ENCODE measurements at regions not wholly inside any gene's neighbourhood (a gene's known extent, or its start where the extent isn't known, plus 50 kb on each side); places are given as distances from the start of the nearest gene placed in this dataset.

DNA sequence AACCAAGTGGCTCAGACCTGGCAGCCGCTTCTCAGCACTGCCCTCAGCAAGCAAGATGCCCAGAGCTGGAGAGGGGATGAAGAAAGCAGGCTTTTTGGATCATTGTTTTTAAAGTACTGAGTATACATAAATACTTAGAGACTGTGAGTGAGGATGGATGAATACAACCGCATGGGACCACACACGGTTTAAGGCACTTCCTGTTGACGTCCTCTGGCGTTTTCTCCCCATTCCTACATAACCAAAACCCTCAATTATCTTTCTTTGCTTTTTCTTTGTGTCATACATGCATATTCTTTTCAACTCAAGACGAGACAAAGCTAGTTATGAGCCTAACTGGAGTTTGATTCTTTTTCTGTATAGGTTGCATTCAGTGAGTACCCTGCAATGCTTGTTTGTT, 198.4 kb downstream of the GALR1 start:
- DNase-seq: no peak

DNA sequence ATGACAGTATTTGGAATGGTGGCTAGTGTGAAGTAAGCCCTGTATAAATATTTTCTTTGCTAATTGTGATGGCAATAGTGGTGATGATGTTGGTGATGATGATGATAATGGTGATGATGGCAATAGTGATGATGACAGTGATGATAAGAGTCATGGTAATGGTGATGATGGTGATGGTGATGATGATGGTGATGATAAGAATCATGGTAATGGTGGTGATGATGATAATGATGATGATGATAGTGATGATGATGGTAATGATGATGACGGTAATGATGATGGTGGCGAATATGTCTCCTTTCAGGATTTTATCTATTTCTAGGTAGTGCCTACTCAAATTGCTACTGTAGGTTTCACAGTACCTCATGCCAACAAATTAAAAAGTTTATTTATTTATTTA, 205.4 kb downstream of the GALR1 start:
- DNase-seq: no peak

DNA sequence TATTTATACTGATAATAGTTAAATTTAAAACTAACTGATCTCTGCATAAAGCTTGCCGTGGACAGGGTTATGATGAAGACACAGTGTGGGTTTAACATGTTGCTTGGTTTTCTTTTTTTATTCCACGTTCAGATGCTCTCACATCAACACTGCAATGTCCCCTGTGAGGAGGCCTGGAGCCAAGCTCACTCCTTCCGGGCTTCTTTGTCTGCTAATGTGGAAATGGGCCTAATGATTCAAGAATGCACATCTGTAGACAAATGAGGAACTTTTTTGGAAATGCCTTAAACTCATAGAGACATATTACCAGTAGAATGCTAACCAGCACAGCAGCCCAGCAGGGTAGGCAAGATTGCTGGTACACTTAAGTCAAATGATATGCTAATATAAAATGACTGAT, 208.0 kb downstream of the GALR1 start:
- DNase-seq: no peak

DNA sequence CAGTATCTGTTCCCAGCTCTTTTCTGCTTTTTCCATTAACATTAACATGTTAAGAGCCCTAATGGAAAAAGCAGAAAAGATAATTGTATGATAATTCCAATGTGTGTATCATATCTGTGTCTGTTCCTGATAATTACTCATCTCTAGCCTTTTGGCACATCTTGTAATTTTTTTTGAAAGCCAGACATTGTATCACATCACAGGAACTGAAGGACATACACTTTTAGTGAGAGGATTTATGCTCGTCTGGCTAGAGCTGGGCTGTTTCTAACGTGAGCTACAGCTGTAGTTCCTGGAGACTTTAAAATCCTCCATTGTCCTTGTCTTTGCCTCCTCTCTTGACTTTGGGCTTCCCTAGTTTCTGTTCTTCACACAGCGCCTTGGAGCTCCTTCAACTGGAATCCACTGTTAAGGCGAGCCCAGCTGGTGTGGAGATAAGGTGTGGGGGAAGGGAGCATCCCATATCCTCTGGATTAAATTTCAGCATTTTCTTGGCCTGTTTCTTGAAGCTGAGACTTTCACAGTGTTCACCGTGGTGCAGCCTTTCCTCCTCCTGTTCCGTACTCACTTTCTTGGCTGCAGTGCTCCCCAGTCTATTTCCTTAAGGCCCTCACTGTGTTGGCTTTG, 211.5 kb downstream of the GALR1 start:
- DNase-seq: no peak

DNA sequence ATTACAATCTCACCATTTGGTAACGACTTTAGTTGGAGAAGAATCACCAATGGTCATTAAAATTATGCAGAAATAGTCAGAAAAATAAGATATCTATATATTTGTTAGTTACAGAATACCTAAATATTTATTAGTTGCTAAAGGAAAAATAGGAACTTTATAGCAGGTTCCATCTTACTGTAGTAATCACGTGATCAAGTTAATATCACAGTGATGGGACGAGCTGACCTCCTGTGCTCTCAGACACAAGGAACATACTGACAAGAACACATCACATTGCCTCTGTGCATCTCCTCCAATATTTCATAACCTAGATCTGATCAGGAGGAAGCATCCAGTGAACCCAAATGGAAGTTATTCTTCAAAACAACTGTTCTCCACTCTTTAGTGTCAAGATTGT, 215.3 kb downstream of the GALR1 start:
- DNase-seq: no peak

DNA sequence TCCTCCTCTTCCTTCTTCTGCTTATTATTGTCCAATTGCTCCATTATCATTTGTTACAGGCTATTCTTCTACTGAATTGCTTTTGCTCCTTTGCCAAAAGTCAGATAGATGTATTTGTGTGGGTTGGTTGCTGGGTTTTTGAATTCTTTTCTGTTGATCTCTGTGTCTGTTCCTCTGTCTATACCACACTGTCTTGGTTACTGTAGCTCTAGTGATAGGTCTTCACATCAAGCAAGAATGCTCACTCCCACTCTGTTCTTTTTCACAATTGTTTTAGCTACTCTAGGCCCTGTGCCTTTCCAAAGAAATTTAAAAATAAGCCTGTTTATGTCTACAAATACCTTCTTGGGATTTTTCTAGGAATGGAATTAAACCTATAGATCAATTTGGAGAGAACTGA, 217.2 kb downstream of the GALR1 start:
- no peak for DNase-seq

DNA sequence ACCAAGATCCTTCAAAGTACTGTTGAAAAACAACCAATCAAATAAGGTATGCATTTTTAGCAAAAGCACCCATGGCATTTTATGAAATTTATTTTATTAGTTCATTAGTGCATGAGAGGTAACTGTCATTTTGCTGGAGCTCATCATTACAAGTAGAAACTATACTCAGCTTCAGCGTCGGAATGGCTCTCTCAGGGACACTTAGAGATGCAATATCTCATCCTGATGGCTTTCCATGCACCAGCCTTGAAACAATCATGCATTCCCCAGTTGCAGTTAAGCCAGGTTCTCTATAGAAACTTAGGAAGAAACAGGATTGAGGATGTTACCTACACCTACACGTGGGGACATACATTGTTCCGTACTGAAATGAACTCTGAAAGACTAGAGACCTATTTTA, 219.5 kb downstream of the GALR1 start:
- DNase-seq: no peak

DNA sequence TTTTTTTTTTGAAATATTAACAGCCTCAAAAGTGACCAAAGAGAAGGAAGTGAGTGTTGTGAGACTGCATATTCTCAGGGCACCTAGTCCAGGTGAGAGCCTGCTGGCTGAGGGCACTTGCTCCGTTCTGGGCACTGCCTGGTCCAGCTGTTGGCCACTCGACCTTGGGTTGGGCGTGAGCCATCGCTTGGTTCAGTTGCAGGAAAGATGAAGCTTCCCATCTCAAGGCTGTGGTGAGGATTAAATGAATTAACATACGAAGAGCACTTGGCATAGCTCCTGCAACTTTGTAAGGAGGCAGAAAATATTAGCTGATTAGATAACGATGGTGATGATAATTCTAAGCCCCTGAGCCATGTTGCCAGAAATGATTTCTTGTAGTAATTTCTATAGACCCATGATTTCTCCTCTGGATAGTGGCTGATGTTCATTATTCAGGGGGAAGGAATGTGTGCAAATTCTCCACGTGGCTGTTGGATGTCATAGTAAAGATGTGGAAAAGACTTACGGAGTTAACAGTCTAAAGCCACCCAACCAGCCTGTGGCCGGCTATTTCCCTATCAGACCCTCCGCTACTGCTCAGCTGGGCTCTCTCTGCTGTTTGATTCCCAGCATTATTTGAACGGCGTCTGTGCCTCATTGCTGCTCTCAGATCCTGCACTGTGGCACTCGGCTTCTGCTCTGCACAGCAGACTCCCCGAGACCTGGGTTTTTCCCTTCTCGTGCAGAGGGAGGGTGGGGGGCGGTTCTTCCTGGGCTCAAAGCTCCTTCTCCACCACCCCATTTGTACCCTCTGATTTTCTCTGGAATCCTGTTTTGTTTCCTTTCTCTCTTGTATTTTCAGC, 221.1 kb downstream of the GALR1 start:
- DNase-seq: no peak

DNA sequence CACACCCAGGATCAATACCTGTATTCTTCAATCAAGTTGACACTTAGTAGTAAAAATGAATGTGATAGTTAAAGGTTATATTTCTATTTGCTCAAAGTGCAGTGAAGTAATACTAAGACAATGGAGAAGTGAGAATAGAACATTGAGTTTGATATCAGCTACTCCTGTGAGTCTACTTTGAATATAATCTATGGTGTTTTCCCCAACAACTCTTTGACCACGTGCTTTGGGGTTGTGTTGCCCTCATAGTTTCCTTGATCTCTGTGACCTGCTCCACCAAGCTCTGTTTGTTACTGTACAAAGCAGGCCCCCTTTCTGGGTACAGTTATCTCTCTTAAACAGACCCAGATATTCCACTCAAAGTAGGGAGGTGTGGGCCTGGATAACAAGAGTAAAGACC, 222.9 kb downstream of the GALR1 start:
- DNase-seq: no peak

DNA sequence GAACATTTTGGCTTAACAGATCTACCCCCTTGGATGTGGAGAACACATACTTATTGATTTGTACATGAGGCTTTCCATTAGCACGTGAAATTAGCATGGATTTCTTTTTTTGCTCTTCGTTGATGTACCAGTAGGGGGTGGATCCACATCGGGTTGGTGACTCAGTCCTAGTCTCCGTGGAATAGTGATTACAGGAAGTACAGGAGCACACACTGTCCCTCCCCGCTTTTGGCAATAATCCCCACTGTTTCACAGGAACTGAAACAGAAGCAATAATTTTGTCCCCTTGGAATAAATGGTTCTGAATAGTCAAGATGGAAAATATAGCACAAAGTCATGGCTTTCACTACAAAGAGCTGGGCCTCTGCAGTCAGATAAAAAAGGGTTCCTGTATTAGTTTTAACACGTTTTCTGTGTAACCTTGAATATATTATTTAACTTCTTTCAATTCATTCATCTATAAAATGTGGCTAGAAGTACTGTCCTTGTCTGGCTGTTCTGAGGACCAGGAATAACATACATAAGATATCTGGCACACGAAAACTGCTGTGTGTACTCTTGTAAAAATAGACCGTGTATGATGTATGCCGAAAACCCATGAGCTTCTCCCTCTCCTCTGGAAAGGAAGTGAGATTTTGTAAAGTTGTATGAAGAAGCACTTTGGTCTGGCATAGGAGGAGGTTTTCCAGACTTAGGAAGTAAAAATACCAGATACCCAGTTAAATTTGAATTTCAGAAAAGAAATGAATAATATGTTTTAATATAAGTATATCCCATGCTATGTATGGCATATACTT, 229.2 kb downstream of the GALR1 start:
- no peak for DNase-seq

DNA sequence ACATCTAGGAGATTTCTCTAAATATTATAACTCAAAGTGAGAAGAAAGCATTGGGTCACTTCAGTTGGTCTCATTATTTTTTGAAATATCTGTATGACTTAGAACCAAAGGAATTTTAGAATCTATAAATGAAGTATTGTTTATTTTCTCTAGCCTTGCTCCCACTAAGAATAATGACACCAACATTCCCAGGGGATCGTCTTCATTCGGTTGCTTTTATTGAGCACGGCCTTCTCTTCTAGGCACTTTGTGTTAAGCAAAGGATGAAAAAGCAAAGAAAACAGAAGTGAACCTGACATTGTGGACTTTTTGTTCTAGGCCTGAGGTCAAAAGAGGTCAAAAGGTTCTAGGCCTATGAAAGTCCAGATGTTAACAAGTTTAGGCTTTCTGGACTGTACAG, 231.9 kb downstream of the GALR1 start:
- DNase-seq: no peak

DNA sequence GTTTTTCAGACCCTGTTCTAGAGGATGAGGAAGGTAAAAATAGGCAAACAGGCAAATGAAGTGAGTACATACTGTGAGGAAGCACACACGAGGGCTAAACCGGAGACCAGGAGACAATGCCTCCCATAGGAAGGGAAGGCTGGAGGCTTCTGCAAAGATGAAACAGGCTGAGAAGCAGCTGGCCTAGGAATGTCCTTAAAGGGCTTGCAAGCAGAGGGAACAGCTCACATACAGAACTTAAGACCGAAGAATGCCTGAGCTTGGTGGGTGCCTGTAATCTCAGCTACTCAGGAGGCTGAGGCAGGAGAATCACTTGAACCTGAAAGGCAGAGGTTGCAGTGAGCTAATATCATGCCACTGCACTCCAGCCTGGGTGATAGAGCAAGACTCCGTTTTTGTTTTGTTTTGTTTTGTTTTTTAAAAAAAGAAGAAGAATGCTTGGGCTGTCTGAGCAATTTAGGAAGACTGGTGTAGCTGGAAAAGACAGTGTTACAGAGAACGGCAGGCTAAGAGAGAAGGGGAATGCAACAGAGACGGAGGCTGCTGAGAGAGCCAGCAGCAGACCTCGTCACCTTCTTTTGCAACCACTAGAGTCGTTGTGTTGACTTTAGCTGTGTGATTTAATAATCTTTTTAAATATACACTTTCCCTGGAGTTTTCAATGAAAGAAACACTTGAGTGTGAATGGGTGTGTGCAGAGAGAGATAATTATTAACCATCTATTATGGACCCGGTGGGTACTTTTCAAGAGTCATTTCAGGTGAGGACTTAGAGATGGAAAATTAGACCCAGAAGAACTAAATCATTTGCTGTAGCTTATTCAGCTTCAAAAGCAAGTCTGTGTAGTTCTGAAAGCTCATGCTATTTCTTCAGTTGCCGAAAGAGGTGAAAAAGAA, 232.8 kb downstream of the GALR1 start:
- DNase-seq: no peak

DNA sequence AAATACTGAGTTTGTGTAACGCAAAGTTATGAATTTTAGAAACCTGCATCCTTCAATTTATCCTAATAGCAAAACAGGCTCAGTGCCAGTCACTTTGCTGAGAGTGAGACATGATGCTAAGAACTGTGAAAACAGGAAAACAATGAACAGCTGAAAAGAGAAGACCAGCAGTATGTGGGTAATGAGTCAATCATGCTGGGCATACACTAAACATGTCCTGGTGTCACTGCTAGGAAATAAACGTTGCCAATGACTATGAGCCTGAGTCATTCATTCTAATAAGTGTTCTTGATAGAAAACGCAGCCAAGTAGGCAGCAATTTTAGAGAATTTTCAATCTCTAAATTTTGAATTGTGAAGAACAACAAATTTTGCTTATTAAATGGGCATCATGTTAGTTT, 237.3 kb downstream of the GALR1 start:
- no peak for DNase-seq

DNA sequence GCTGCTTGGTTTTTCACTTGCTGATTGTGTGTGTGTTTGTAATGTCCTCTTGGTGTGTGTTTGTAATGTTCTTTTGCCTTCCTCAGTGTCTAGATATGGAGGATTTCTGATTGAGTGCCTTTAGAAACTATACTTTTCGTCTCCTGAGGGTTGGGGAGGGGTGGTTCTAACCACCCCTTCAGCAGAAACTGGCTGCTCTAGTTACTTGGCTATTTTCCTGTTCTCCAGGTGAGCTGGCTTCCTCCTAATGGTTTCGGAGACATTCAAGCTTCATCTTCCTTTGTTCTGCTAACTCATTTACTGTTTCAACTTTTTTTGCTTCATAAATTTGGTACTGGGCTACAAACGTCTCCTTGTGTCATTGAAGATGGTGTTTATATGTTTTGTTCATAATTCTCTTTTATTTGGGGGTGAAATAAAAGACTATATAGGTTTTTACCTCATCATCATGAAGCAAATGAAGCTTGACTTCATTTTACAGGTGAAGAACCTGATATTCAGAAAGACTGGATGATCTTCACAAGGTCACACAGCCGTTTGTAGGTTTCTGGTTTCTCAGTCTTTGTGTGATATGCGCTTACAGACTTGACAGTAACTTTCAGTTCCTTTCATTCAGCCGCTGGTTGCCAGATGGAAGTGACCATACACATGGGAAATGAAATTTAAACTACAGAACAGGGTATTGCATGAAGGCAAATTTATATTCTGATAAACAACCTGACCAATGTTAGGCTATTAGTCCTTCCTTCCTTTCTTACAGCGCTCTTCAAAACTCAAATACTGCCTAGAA, 238.5 kb downstream of the GALR1 start:
- no peak for DNase-seq

DNA sequence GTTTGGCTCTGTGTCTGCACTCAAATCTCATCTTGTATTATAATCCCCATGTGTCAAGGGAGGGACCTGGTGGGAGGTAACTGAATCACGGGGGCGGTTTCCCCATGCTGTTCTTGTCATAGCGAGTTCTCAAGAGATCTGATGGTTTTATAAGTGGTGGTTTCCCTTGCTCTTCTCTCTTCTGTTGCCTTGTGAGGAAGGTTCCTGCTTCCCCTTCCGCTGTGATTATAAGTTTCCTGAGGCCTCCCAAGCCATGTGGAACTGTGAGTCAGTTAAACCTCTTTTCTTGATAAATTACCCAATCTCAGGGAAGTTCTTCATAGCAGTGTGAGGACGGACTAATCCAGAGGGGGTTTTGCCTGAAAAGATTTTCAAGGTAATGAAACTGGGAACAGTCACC, 245.4 kb downstream of the GALR1 start:
- DNase-seq: no peak

DNA sequence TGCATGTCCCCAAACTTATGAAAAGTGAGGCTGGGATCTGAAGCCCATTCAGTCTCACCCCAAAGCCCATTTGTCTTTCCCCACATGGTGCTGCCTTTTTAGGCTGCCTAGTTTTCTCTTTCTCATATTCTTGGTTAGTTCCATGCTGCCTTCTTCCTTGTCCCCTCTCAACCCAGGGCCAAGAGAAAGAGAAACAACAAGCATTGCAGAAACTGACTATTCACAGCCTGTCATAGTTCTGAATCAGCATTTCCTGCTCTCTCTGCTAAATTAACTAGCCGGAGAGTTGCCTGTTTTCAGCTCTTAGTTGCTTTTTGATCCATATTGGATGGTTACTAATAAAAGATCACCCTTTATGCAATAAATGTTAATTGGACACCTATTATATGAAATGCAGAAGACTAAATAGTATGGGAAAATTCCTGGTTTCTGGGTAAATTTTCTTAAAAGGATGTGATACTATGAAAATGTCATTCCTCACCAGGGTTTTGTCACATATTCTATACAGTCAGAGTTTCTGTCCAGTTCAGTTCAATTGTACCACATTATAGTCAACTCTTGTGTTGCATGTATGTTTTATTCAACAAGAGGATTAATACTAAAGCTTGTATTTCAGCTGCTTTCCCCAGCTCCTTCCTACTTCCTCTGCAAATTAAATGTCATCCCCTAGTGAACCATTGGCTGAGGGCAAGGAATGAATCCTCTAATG, 246.5 kb downstream of the GALR1 start:
- DNase-seq: no peak

DNA sequence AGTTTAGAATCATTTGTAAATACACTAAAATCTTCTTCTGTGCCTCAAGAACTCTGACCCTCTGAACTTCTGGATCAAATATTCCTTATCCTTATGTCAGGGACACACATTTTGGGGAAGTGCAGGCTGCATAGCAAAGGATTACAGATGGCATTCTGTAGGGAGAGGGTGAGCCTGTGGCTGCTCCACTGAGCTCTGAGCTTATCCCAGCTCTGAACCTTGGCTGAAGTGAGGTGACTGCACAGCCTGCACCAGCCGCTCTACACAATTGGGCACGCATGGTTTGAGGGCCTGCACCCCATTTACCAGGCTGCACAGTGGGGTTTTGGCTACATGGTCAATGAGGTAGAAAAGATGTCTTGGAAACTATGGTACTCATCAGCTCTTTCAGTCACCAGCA, 251.6 kb downstream of the GALR1 start:
- no peak for DNase-seq

DNA sequence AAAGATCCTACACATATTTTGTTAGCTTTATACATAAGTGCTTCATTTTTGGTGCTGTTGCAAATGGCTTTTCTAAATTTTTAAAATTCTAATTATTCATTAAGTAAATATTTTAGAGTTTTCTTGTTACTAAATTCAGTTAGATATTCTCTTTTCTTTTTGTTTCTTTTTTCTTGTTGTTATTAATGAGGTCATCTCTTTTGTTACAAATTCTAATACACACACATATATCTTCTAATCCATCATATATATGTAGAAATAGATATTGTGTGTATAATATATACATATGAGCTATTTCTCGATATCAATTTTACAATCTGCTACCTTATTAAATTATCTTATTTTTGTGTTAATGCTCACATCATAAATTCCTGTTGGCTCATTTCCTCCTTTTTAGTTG, 255.9 kb downstream of the GALR1 start:
- DNase-seq: no peak

DNA sequence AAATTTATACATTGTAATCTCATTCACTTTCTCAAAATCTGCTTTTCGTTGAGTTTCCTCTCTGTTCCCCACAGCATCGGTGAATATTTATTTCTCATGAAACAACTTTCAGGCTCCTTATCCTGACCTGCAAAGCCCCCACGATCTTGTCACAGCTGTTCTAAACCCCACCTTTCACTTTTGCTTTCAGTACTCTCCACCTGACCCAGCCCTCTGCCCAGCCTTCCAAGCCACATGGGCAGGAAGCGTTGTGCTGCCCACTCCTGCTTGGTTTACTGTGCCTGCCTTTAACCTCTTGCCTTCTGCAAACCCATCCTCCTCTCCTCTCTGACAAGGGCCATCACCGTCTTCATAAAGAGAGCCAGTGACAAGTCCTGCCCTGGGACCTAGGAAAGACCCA, 262.5 kb downstream of the GALR1 start:
- DNase-seq: no peak

DNA sequence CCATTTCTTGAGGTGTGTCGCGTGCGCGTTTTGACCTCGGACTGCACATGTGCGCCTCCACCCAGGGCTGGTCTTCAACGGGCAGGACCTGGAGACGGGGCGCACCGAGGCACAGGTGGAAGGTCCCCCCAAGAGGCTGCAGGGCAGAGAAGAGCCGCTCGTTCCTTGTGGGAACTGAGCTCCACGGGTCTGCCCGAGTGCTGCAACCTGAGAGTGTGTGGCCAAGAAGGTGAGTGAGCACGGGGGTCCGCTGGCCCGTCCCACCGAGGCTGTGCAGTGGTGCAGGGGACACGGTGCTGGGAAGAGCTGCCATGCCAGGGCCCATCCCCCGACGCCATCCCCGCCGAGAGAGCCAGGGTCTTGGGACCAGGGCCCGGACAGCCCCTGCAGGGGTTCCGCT, 268.3 kb downstream of the GALR1 start:
- DNase-seq: no peak

DNA sequence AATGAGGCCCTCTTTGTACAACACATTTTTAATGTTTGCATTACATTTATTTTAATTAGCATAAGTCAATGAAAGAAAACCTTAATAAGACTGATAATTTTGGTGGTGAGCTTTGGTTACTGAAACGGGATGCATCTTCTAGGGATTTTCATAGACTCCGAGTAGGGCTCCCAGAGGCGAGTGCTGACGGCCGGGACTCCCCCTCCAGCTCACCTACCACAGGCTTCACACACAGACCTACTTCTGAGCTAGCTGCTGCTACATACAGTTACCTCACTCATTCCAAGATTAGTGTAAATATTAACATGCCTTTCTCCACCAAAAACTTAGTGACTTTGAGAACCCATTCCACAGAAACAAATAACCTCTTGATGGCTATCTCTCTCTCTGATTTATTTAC, 271.1 kb downstream of the GALR1 start:
- no peak for DNase-seq
